Kidney (tissue), 13 donors: ENCODE measurements at regions not wholly inside any gene's neighbourhood (a gene's known extent, or its start where the extent isn't known, plus 50 kb on each side); places are given as distances from the start of the nearest gene placed in this dataset.

Experiments used
- DNase-seq, 5 donors: peaks; one replicate each; pipeline ENCODE4 v3.0.0-alpha.2; 2013 to 2020
- FAIRE-seq: peaks from 2 replicates; lab custom pipeline; 2012; peaks lifted over from hg19 to GRCh38; lab: Jason Lieb, UNC
- H3K27ac ChIP-seq, 2 donors: one replicate each; pipeline ENCODE4 v1.7.0; 2013; ENCODE audit warnings: low read depth in 2 of 2, low read length in 2 of 2, inconsistent platforms in 1 of 2
- H3K27me3 ChIP-seq: one replicate; pipeline ENCODE4 v1.7.1; 2013; ENCODE audit warnings: low read length, inconsistent platforms; ENCODE audit not compliant: control insufficient read depth, insufficient read depth
- H3K36me3 ChIP-seq, 3 donors: one replicate each; pipeline versions ENCODE4 v1.7.0 to v1.7.1; 2013; ENCODE audit warnings: low read length in 3 of 3, control low read depth in 1 of 3, inconsistent platforms in 1 of 3; ENCODE audit not compliant: insufficient read depth in 3 of 3, control insufficient read depth in 2 of 3
- H3K4me1 ChIP-seq, 3 donors: one replicate each; pipeline versions ENCODE4 v1.7.0 to v1.7.1; 2013; ENCODE audit warnings: low read length in 3 of 3, inconsistent platforms in 1 of 3, low read depth in 1 of 3; ENCODE audit not compliant: control insufficient read depth in 2 of 3, insufficient read depth in 2 of 3
- H3K4me3 ChIP-seq, 3 donors: one replicate each; pipeline versions ENCODE4 v1.7.0 to v1.8.1; 2013; ENCODE audit warnings: low read length in 3 of 3, control low read depth in 1 of 3, inconsistent platforms in 1 of 3
- H3K9ac ChIP-seq, 3 donors: one replicate each; pipeline versions ENCODE4 v1.7.0 to v1.7.1; 2013; ENCODE audit warnings: low read length in 3 of 3, control low read depth in 1 of 3, inconsistent platforms in 1 of 3
- H3K9me3 ChIP-seq, 3 donors: one replicate each; pipeline versions ENCODE4 v1.7.0 to v1.7.1; 2013; ENCODE audit warnings: low read length in 3 of 3, control low read depth in 1 of 3, inconsistent platforms in 1 of 3; ENCODE audit not compliant: control insufficient read depth in 2 of 3, insufficient read depth in 1 of 3
- intact Hi-C: fragments of 100-400 bp; cut with DNase I; formaldehyde crosslinking; loops from one replicate; pipeline ENCODE4 v1.11.1; 2022
- TF ChIP-seq, protein P1 (sequence below): IDR thresholded peaks from 3 replicates; pipeline ENCODE4 v1.5.1; 2012; ENCODE audit warnings: mild to moderate bottlenecking, moderate library complexity, borderline replicate concordance; ENCODE audit not compliant: insufficient read depth; ENCODE audit errors: extremely low read depth
- donor health status: control.
- donor health status: control.
- donor health status: control.
- donor health status: control.
- donor health status: control.
- donor health status: DM: yes; HTN: yes; CAD: no.
- donor health status: Normal renal cell carcinoma (clear cell type).

GRCh38 chr12:4001841-4002240, 128.6 kb upstream of the PARP11 start:
- intact Hi-C loops = no loop called here
- Histone ChIP-seq H3K36me3 (no peaks in the 10 kb centered on the region), H3K9ac (no peak overlapping the region), H3K27me3 (no peaks in the 10 kb centered on the region), H3K4me1 (peaks cover 0 to 7% (median 0%) of the 10 kb centered on the region in 3 donors), H3K4me3 (no peak overlapping the region), H3K9me3 (no peaks in the 10 kb centered on the region), H3K27ac (no peak overlapping the region)
- TF ChIP-seq, protein P1, sequence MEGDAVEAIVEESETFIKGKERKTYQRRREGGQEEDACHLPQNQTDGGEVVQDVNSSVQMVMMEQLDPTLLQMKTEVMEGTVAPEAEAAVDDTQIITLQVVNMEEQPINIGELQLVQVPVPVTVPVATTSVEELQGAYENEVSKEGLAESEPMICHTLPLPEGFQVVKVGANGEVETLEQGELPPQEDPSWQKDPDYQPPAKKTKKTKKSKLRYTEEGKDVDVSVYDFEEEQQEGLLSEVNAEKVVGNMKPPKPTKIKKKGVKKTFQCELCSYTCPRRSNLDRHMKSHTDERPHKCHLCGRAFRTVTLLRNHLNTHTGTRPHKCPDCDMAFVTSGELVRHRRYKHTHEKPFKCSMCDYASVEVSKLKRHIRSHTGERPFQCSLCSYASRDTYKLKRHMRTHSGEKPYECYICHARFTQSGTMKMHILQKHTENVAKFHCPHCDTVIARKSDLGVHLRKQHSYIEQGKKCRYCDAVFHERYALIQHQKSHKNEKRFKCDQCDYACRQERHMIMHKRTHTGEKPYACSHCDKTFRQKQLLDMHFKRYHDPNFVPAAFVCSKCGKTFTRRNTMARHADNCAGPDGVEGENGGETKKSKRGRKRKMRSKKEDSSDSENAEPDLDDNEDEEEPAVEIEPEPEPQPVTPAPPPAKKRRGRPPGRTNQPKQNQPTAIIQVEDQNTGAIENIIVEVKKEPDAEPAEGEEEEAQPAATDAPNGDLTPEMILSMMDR = no peak
- DNase-seq (peak in 1 of 5 donors; percentile 21), FAIRE-seq (no peak)

GRCh38 chr12:4001031-4001430, 127.8 kb upstream of the PARP11 start:
- no peak overlapping the region for H3K9ac ChIP-seq
- no peaks in the 10 kb centered on the region for H3K36me3 ChIP-seq
- H3K4me1 ChIP-seq = peaks cover 0 to 7% (median 0%) of the 10 kb centered on the region in 3 donors
- H3K9me3 ChIP-seq = no peaks in the 10 kb centered on the region
- no peak overlapping the region for H3K27ac ChIP-seq
- intact Hi-C loops = no loop called here
- H3K27me3 ChIP-seq = no peaks in the 10 kb centered on the region
- H3K4me3 ChIP-seq = no peak overlapping the region
- no peak for FAIRE-seq
- TF ChIP-seq, protein P1 = no peak
- DNase-seq = no peak

DNA sequence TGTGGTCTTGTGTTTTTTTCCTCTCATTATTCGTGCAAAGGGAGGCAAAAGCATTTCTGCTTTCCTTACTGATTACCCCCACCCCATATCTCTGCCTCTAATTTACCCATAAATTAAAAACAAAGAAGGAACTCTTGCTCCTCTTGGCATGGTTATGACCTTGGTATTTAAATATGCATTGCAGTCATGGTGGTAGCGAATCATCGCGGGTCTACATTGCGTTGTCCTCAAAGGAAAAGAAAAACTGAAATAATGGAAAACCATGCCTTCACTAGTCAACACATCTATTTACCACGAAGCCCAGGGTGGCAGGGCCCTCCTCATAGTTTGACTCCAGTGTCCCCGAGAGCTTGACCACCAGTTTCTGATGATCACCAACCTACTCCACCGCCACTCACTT, 126.7 kb upstream of the PARP11 start:
- intact Hi-C loops = loop anchor here (10.0 kb wide), 2 partner anchors 45 to 285 kb away; no protein-coding TSS in a partner anchor
- FAIRE-seq (no peak), DNase-seq (no peak)
- Histone ChIP-seq H3K27me3 (no peaks in the 10 kb centered on the region), H3K9ac (no peak overlapping the region), H3K27ac (no peak overlapping the region), H3K9me3 (no peaks in the 10 kb centered on the region), H3K4me1 (peaks cover 0 to 7% (median 0%) of the 10 kb centered on the region in 3 donors), H3K4me3 (no peak overlapping the region), H3K36me3 (no peaks in the 10 kb centered on the region)
- TF ChIP-seq, protein P1 = no peak
